Fibroblast of upper back skin (primary cell): ENCODE measurements at regions not wholly inside any gene's neighbourhood (a gene's known extent, or its start where the extent isn't known, plus 50 kb on each side); places are given as distances from the start of the nearest gene placed in this dataset.
A peak's percentile ranks its signal among the peaks of the same experiment; 100 is the strongest.
"Not testable (repeated sequence)": the region's sequence is repeated elsewhere in the genome, so short reads cannot be mapped to it uniquely, and the experiment has no call there.

Experiments used
- DNase-seq: peaks from one replicate; pipeline ENCODE4 v3.0.0-alpha.2; 2013

DNA sequence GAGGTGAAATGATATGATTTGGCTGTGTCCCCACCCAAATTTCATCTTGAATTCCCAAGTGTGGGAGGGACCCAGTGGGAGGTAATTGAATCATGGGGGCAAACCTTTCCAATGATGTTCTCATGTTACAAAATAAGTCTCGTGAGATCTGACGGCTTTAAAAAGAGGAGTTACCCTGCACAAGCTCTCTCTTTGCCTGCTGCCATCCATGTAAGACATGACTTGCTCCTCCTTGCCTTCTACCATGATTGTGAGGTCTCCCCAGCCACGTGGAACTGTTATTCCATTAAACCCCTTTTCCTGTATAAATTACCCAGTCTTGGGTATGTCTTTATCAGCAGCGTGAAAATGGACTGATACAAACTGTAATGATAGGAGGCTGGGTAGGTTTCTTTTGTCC lies 145.1 kb downstream of the AKR1D1 start:
- DNase-seq: not testable (repeated sequence)

DNA sequence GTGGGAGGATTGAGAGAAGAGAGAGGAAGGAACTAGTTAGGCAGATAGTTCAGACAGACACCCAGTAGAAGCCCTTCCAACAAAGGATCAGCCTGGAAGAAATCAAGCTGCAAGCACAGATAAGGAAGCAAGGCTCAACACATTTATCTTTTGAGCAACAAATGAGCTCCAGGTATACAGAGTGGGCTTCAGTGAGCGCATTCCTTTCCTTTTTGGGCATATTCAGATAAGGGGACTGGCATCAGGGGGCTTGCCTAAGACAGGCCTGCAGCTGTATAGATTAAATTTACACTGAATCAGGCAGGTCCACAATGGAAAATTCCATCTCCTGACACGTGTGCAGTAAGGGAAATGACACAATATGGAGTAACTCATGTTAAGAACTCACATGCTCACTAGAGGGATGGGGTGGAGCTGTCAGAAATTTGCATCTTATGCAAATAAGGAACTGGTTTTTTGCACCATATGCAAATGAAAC lies 147.2 kb downstream of the AKR1D1 start:
- no peak for DNase-seq

DNA sequence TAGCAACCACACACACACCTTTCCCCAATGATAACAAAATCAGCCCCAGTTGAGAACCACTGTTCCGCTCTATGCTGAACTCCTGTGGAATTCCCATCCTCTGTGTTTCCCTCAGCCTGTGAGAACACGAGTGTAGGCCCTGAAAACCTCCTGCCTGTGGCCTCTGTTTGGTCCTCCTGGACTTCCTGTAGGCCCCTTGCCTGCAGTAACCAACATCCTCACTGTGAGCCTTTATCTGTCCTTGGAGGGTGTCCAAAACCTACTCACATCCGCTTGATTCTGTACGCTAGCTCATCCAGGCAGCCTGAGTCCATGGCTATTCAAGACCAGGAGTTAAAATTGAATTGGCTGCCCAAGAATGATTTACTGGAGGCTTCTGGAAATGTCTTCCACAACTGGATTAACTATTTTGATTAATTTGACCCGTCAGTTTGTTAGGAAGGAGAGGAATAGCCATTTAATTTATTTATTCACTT lies 149.8 kb downstream of the AKR1D1 start:
- peak; percentile 30 for DNase-seq

DNA sequence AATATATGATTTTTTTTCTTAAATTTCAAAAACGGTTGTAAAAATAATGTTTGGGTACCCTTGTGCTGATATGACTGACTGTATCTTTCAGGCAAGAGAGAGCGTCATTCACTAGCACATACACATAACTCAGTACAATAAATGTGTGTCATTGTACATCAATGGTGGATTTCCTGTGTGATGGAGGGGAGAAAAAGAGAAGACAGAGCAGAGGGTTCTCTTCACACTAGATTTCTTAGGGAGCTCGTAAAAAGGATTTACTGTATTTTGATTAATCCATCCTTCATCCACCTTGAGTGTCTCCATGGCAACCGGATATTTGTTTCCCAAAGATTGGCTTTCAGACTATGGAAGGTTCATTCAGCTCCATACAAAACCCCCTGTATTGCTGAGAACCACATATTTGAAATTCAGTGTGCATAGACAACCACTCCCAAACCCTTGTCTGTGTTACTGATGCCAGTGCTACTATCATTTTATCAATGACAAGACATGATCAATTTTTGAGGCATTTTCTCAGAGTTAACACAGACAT lies 150.6 kb downstream of the AKR1D1 start:
- DNase-seq: no peak

DNA sequence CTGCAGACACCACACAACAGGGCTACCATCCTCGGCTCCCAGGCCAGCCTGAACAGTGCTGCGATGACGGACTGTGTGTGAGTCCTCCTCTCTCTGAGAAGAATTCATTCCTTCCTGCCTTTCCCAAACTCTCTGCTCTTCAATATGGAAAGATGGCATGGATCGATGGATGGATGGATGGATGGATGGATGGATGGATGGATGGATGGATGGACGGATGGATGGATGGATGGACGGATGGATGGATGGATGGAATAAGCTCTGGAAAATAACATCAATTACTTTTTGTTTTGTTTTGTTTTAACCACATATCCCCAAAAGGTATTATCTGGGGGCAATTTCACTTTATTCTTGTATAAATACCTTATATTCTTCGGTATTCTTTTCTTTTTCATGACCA lies 151.9 kb downstream of the AKR1D1 start:
- DNase-seq: no peak

DNA sequence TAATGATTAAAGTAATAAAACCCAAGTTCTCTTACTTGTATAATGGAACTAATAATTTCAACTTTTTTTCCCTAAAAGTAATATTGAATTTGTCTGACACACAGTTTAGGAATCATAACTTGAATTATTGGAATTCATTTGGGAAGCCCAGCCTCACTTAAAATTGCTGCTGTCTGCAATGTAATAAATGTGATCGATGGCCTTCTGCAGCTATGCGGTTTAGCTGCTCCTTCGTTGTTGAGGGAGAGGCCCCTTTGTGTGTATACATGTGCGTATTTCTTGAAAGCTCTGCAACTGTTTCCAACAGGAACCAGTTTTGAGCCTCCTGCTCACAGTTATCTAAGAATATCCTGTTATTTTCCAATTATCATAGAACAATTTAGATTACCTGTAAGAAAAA lies 152.5 kb downstream of the AKR1D1 start:
- peak; percentile 41 for DNase-seq

DNA sequence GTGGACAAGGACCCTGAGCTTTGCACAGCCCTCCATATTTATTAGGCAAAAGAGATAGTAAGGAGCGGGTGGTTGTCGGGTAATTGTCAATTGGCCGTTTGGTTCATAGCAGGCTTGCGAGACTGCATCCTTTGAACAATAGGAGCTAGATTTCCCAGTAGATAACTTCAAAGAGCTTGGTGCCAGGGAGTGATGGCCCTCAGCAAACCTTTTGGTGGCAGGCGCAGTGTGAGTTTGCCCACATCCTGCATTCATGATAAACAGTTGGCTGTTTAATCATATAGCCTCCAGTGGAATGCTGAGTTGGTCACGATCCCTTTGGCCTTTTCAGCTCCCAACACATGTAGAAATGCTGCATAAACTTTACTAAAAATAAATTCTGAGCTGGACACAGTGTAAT lies 156.9 kb downstream of the AKR1D1 start:
- DNase-seq: no peak

DNA sequence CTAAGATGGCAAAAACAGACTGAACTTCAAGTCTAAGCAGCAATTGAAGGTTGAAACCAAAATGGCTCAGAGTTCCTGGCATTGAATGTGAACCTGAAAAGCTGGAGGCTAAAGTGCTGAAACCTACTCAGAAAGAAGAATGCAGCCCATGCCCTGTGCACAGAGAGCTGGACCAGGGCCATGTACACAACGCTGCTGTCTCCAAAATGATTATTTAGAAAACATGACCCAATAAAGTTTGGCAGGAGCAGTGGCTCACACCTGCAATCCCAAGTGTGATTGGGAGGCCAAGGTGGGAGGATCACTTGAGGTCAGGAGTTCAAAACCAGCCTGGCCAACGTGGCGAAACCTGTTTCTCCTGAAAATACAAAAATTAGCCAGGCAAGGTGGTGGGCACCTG lies 158.9 kb downstream of the AKR1D1 start:
- DNase-seq: no peak

DNA sequence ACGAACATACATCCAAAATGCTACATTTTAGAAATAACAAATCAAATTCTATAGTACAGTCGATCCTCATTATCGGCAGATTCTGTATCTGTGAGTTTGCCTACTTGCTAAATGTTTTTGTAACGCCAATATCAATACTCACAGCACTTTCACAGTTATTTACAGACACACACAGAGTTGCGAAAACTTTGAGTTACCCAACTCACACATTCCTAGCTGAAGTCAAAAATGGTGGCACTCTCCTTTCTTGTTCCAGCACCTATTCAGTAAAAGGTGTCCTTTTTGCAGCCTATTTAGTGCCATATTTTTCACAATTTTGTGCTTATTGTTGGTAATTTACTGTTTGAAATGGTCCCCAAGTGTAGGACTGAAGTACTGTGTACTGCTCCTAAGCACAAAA lies 161.7 kb downstream of the AKR1D1 start:
- DNase-seq: no peak

DNA sequence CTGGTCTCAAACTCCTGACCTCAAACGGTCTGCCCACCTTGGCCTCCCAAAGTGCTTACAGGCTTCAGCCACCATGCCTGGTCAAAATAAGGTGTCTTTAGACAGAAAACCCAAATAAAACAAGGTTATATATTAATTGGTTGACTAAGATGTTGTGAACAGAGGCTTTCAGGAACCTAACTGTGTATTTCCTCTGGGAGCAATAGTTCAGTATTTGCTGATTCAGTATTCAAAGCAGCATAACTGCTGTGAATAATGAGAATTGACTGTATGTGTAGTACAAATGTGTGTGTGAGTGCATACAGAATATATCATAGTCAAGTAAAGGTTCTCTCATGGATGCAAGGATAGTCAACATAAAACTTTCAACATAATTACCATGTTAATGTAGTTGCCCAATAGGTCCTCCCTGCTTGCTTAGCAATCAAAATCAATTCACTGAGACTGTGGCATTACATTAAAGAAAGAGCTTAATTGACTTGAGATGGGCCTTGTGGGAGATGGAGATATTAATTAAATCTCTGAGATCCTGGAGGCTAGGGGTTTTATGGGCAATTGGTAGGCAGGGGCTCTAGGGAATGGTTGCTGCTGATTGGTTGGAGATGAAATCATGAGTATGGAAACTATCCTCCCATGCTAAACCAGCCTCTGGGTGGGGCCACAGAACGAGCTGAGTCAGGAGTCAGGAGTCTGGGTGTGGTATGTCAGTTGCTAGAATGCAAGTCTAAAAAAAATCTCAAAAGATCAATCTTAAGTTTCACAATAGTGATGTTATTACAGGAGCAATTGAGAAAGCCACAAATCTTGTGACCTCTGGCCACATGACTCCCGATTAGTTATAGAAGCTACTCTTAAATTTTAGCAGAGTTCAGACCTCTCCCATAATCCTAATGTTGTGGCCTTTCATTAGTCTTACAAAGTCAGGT lies 162.7 kb downstream of the AKR1D1 start:
- no peak for DNase-seq

DNA sequence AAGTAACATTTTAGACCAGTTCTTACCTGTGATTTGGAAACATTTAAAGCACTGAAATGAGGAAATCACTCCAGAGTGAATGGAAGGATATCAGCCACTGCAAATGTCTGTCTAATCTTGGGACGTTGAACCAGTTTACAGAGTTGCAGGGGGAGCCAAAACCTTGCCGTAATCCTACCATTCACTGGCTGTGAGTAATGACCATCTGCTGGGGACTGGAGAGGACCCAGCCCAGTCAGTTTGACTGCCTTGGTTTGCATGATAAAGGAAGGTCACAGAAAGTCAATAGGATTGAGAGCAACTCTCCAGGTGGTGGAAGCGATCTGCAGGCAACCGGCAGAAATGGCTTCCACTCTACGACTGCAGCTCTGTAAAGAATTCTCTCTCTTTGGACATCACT lies 167.2 kb downstream of the AKR1D1 start:
- no peak for DNase-seq

DNA sequence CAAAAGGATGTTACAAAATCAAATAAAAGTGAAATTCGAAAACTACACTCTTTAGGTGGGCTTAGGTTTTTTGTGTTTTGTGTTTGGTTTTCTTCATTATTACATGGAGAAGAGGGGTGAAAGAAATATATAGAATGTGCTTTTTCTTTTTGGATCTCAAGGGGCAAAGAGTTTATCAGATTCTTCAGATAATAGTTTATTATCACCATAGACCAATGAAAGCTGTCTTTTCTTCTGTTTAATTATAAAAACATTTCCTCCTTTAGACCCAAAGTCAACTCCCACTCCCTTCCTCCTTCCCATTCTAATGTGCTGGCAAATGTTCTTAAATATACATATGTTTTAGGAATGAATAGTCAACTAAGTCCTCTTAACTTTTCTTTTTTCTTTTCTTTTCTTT lies 167.6 kb downstream of the AKR1D1 start:
- no peak for DNase-seq

DNA sequence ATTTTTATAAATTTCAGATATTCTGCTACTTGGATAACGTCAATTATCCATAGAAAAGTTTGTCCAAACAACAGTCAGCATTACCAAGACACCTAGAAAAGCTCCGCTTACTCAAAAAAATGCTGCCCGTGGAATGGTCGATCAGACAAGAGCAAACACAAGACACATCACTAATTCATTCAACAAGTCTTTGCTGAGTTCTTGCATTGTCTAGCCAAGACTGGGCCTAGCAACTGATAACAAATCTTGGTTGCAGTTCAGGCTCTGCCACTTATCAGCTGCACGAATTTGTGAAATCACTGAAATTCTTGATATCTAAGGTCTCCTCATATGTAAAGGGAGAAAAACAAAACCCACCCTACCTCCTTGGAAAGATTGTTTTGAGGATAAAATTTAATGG lies 168.3 kb downstream of the AKR1D1 start:
- no peak for DNase-seq

DNA sequence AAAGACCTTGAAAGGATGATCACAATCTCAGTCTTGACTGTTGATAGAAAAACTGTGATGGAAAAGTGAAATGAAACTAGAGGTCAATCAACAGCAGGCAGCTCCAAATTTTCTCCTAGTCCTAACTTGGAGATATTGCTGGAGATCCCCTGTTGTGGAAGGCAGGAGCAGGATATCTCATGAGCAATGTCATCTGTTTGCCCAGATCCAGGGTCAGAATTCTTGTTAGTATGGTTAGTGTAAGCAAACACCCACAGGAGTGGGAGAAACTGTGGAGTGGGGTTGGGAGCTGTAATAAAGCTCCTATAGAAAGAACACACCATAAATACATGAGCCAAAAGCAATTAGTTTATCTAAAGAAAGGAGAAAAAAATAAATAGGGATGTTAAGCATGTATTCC lies 169.0 kb downstream of the AKR1D1 start:
- no peak for DNase-seq

DNA sequence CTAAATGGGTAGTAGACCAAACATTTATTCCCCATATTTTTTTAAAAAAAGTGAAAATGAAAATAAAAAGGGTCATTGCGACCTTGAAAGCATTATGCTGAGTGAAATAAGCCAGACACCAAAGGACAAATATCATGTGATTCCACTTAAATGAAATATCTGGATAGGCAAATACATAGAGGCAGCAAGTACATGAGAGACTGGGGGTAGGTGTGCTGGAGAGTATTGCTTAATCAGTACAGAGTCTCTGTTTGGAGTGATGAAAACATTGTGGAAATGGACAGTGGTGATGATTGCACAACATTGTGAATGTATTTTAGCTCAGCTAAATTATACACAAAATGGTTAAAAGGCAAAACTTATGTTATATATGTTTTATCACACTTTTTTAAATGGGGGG lies 169.4 kb downstream of the AKR1D1 start:
- DNase-seq: peak; percentile 24

DNA sequence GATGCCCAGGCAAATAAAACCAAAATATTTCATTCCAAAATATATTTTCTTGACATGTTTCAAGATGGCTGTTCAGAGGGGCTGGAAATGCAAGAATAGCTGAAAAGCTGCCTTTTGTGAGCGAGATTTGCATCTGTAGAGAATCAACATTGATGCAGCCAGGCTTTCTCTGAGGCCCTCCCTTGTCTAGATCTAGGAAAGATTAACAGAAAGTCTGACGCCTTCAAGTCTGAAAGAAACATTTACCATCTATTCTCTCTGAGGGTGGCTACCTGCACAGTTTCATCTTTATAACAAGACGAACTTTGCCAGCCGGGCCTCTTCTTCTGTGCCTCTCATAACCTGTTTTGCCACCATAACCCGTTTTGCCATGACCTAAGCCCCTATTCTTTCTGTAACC lies 170.2 kb downstream of the AKR1D1 start:
- DNase-seq: no peak

DNA sequence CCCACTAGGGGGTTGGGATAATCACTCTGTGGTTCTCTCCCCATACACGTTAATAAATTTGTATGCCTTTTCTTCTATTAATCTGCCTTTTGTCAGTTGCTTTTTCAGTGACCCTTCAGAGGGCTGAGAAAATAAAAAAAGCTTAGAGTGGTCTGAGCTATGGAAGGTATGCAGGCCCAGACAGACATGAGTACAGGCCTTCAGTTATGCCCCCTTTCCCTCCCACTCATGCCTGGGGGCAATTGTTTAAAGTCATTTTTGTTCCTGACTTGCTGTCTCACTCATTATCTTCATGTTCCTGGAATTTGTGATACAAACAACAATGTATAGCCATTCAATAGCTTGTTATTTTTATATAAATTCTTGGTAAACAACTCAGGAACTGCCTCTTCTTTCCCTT lies 170.8 kb downstream of the AKR1D1 start:
- no peak for DNase-seq

DNA sequence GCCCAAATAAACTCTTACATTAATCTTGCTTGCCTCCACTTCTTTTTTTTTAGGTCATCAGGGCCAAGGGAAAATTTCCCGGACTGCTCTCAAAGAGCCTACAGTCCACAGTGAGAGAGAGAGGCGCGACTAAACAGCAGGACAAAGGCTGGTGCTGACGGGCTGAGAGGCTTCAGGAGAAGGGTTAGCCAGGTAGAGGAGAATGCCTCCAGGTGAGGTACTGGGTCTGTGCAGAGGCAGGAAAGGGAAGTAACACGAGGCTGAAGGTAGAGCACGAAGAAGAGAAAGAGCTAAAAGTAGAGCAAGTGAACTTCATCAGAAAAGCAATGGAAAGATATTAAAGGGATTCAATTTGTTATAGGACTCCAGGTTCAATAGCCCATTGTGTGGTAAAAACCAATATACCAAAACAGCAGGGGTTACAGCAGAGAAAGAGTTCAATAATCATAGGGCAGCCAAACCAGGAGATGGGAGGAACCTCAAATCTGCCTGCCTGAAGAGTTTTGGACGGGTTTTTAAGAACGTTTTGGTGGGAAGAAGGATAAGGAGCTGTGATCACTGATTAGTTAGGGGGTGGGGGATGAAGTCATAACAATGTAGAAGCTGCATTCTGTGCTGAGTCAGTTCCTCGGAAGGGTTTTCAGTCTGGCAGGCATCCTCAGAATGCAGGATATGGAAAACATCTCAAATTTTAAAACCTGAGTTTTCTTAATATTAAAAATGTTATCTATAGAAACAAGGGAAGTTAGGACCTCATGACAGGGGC lies 171.5 kb downstream of the AKR1D1 start:
- peak; percentile 47 for DNase-seq

DNA sequence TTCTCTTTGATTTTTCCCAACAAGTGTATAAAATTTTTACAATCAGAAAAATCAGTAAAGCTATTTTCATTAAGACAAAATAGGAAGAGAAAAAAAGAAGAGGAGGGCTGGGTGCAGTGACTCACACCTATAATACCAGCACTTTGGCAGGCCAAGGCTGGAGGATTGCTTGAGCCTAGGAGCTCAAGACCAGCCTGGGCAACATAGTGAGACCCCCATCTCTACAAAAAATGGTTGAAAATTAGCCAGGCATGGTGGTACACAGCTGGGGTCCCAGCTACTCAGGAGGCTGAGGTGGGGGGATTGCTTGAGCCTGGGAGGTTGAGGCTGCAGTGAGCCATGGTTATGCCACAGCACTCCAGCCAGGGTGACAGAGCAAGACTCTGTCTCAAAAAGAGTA lies 172.3 kb downstream of the AKR1D1 start:
- no peak for DNase-seq

DNA sequence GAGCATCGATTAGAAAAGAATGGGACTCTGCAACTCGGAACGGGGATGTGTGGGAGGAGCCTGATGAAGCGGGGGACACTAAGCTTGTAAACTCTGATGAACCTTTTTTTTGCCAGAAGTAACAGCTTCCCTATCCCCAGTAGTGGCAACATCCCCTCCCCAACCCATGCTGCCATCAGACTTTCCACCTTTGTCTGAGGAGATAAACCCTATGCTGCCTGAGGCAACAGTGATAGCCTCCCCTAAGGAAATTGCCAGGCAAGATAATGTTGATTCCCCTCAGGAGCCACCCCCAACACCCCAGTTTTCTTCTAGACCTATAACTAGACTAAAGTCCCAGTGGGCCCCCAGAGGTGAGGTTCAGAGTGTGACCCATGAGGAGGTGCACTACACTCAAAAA lies 173.7 kb downstream of the AKR1D1 start:
- no peak for DNase-seq

DNA sequence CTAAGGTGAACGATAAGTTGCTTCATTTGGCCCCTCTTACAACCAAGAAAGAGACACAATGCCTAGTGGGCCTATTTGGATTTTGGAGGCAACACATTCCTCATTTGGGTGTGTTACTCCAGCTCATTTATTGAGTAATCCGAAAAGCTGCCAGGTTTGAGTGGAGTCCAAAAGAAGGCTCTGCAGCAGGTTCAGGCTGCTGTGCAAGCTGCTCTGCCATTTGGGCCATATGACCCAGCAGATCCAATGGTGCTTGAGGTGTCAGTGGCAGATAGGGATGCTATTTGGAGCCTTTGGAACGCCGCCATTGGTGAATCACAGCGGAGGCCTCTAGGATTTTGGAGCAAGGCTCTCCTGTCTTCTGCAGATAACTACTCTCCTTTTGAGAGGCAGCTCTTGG lies 176.4 kb downstream of the AKR1D1 start:
- not testable (repeated sequence) for DNase-seq

DNA sequence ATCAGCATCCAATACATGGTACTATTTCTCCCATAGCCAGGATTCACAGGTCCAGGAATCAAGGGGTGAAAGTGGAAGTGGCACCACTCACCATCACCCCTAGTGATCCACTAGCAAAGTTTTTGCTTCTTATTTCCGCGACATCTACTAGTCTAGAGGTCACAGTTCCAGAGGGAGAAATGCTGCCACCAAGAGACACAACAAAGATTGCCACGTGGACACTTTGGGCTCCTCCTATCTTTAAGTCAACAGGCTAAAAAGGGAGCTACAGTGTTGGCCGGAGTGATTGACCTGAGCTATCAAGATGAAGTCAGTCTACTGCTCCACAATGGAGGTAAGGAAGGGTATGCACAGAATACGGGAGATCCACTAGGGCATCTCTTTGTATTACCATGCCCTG lies 178.2 kb downstream of the AKR1D1 start:
- no peak for DNase-seq

DNA sequence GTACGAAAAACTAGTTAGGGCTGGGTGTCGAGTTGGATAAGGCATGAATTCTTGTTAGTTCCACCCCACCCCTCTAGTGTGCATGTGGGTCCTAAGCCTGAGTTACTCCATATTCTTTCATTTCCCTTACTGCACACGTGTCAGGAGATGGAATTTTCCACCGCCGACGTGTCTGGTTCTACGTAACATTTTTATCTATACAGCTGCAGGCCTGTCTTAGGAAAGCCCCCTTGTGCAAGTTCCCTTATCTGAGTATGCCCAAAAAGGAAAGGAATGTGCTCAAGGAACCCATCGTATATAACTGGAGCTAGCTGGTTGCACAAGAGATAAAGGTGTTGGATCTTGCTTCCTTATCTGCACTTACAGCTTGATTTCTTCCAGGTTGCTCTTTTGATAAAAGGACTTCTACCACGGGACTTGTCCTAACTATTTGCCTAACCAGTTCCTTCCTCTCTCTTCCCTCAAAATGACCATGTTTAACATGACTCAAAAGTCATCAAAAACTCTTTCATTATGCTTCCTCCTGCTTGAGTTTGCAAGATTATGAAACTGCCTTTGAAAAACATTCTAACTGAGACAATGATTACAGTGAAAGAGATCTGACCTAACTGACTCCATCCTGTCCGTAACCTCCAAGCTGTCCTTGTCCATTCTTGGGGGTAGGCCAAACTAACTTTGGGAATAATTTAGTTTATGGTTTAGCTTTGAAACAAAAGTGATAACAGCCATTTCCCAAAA lies 181.4 kb downstream of the AKR1D1 start:
- DNase-seq: peak; percentile 16
